HEK293T (cell line): ENCODE measurements at regions not wholly inside any gene's neighbourhood (a gene's known extent, or its start where the extent isn't known, plus 50 kb on each side); places are given as distances from the start of the nearest gene placed in this dataset.

ENCODE experiments used
- ARNT ChIP-seq: fragments of 450-650 bp; IDR thresholded peaks from 2 replicates; pipeline ENCODE4 v1.6.1; 2017; ENCODE audit warnings: mild to moderate bottlenecking
- BHLHE40 ChIP-seq: fragments of 450-650 bp; IDR thresholded peaks from 2 replicates; pipeline ENCODE4 v1.6.1; 2016; ENCODE audit warnings: mild to moderate bottlenecking, moderate library complexity, borderline replicate concordance
- ELF4 ChIP-seq: fragments of 450-650 bp; IDR thresholded peaks from 2 replicates; pipeline ENCODE4 v1.6.1; 2017; ENCODE audit warnings: antibody characterized with exemption
- L3MBTL2 ChIP-seq: fragments of 450-650 bp; conservative IDR thresholded peaks from 2 replicates; pipeline ENCODE4 v1.6.1; 2016; ENCODE audit warnings: mild to moderate bottlenecking
- SP1 ChIP-seq: fragments of 450-650 bp; IDR thresholded peaks from 2 replicates; pipeline ENCODE4 v1.6.1; 2017
- SUZ12 ChIP-seq: fragments of 450-650 bp; IDR thresholded peaks from 2 replicates; pipeline ENCODE4 v1.6.1; 2016; ENCODE audit warnings: mild to moderate bottlenecking

GRCh38 chr3:55198554-55198953, 270.7 kb upstream of the LRTM1 start:
- TF ChIP-seq BHLHE40 (no peak), ELF4 (no peak), ARNT (no peak), SUZ12 (no peak), SP1 (no peak), L3MBTL2 (no peak)
